ENCODE measurements at regions not wholly inside any gene's neighbourhood (a gene's known extent, or its start where the extent isn't known, plus 50 kb on each side); places are given as distances from the start of the nearest gene placed in this dataset.

DNA sequence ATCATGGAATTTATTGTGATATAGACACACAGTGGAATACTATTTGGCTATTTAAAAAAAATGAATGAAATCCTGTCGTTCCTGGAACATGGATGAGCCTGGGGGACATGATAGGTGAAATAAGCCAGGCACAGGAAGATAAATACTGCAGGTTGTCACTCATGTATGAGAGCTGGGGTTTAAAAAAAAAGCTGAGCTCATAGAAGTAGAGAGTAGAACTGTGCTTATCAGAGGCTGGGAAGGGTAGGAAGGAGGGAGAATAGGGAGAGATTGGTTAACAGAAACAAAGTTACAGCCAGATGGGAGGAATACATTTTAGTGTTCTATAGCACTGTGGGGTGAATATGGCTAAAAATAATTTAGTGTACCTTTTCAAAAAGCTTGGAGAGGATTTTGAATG, 200.6 kb upstream of the NR4A3 start:
- TF ChIP-seq CTCF (IDR thresholded peaks at IDR 0.05; ENCODE audit: low read depth, low read length, poor library complexity, severe bottlenecking), result no peak
- TF ChIP-seq EZH2phosphoT487 (IDR thresholded peaks at IDR 0.05; ENCODE audit: borderline replicate concordance, low read length), result no peak

All from DOHH2 (cell line).